ENCODE measurements at regions not wholly inside any gene's neighbourhood (a gene's known extent, or its start where the extent isn't known, plus 50 kb on each side); places are given as distances from the start of the nearest gene placed in this dataset.

GRCh38 chr9:61673664-61674381, 484.0 kb downstream of the SPATA31A7 start:
- no peak overlapping the region for H3K4me3 ChIP-seq (ENCODE audit: control insufficient read depth, low read depth, low read length)
- TF ChIP-seq CTCF (conservative IDR thresholded peaks at IDR 0.05; ENCODE audit: control insufficient read depth, insufficient read depth, low read depth, low read length): no peak
- DNase-seq (ENCODE audit: low read depth): no peak

GRCh38 chr9:61674465-61674864, 484.6 kb downstream of the SPATA31A7 start:
- H3K4me3 ChIP-seq (ENCODE audit: control insufficient read depth, low read depth, low read length): no peak overlapping the region
- TF ChIP-seq CTCF (conservative IDR thresholded peaks at IDR 0.05; ENCODE audit: control insufficient read depth, insufficient read depth, low read depth, low read length): no peak
- DNase-seq (ENCODE audit: low read depth): no peak

DNA sequence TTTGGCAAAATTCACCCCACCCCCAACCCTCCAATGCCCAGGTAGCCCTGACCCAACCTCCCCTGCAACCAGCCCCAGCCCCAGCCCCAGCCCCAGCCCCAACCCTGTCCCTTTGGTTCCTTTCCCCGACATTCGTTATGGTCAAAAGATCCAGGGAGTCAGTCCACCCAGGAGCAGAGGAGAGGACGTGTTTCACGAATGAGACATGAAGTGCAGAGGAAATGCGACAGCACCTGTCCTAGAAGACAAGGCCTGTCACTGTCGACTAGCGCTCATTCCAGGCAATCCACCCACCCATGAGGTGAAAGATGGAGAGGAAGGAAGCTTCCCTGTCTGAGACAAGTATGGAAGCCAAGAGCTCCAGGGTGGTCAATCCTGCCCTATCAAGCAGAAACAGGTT, 485.0 kb downstream of the SPATA31A7 start:
- no peak for TF ChIP-seq CTCF (conservative IDR thresholded peaks at IDR 0.05; ENCODE audit: control insufficient read depth, insufficient read depth, low read depth, low read length)
- no peak for DNase-seq (ENCODE audit: low read depth)
- no peak overlapping the region for H3K4me3 ChIP-seq (ENCODE audit: control insufficient read depth, low read depth, low read length)
